B cell (primary cell): ENCODE measurements at regions not wholly inside any gene's neighbourhood (a gene's known extent, or its start where the extent isn't known, plus 50 kb on each side); places are given as distances from the start of the nearest gene placed in this dataset.

Experiments
- ATAC-seq: fragments of 200-7000 bp; cut with Tn5 transposase; one replicate; pipeline ENCODE4 v1.10.0; 2021; ENCODE audit warnings: low read depth, mild to moderate bottlenecking, moderate number of reproducible peaks, moderate library complexity
- CTCF ChIA-PET: fragments of 350-600 bp; sonication (Branson Sonifier 250); formaldehyde crosslinking; loops from one replicate; lab custom pipeline; 2021; ENCODE audit warnings: antibody characterized with exemption, inconsistent platforms; lab: Charles Lee
- POLR2A ChIA-PET: fragments of 350-600 bp; sonication (Branson Sonifier 250); formaldehyde crosslinking; loops from one replicate; lab custom pipeline; 2021; ENCODE audit warnings: antibody characterized with exemption; lab: Charles Lee
- DNase-seq: peaks from one replicate; pipeline ENCODE4 v3.0.0; 2013
- H2AFZ ChIP-seq: 2 replicates; pipeline ENCODE4 v1.6.1; 2012; ENCODE audit warnings: mild to moderate bottlenecking, low read depth, low read length; ENCODE audit not compliant: insufficient read depth, poor library complexity, severe bottlenecking
- H3K27ac ChIP-seq, 2 donors: 1 replicate in 1 of 2; 2 replicates in 1 of 2; pipeline ENCODE4 v1.5.1; 2012 to 2013; ENCODE audit warnings: low read length in 2 of 2, mild to moderate bottlenecking in 2 of 2, moderate library complexity in 1 of 2
- H3K27me3 ChIP-seq, 4 experiments: fragments of 200-600 bp in 1 of 4; sonication (generic) in 1 of 4; replicated peaks in 1 of 4; 1 replicate in 2 of 4; 2 replicates in 2 of 4; pipeline versions ENCODE4 v1.6.1 to v1.7.0; 2013 to 2016; ENCODE audit warnings: low read length in 3 of 4, mild to moderate bottlenecking in 2 of 4, mixed read lengths in 1 of 4, moderate library complexity in 1 of 4; ENCODE audit not compliant: insufficient read depth in 4 of 4, control insufficient read depth in 3 of 4; ENCODE audit errors: control extremely low read depth in 1 of 4
- H3K36me3 ChIP-seq, 2 experiments: replicated peaks in 1 of 2; 1 replicate in 1 of 2; 2 replicates in 1 of 2; pipeline versions ENCODE4 v1.6.1 to v1.7.1; 2013; ENCODE audit warnings: low read length in 1 of 2; ENCODE audit not compliant: insufficient read depth in 2 of 2, control insufficient read depth in 1 of 2; ENCODE audit errors: control extremely low read depth in 1 of 2, extremely low read depth in 1 of 2
- H3K4me1 ChIP-seq, 2 donors: fragments of 200-600 bp in 1 of 2; sonication (generic) in 1 of 2; 1 replicate in 1 of 2; 2 replicates in 1 of 2; pipeline versions ENCODE4 v1.5.1 to v1.6.1; 2013 to 2017; ENCODE audit warnings: low read length in 2 of 2; ENCODE audit not compliant: control insufficient read depth in 2 of 2, insufficient read depth in 2 of 2
- H3K4me2 ChIP-seq: replicated peaks from 2 replicates; pipeline ENCODE3; 2012; ENCODE audit warnings: mild to moderate bottlenecking, low read depth, low read length; ENCODE audit not compliant: poor library complexity, severe bottlenecking
- H3K4me3 ChIP-seq, 5 experiments: fragments of 200-600 bp in 1 of 5; sonication (generic) in 1 of 5; 1 replicate in 3 of 5; 2 replicates in 2 of 5; pipeline versions ENCODE4 v1.5.1 to v1.7.0; 2011 to 2016; ENCODE audit warnings: low read length in 4 of 5, mild to moderate bottlenecking in 4 of 5, low read depth in 2 of 5, control low read depth in 1 of 5, moderate library complexity in 1 of 5; ENCODE audit not compliant: insufficient read depth in 1 of 5; ENCODE audit errors: control extremely low read depth in 1 of 5, extremely low read depth in 1 of 5
- H3K79me2 ChIP-seq: fragments of 200-600 bp; sonication (generic); one replicate; pipeline ENCODE4 v1.6.0; 2016; ENCODE audit warnings: low read length; ENCODE audit not compliant: control insufficient read depth, insufficient read depth
- H3K9ac ChIP-seq: fragments of 200-600 bp; sonication (generic); 2 replicates; pipeline ENCODE4 v1.6.1; 2017; ENCODE audit warnings: mild to moderate bottlenecking, low read length, moderate library complexity
- H3K9me3 ChIP-seq, 3 donors: one replicate each; pipeline versions ENCODE4 v1.6.1 to v1.7.1; 2013; ENCODE audit warnings: low read length in 2 of 3; ENCODE audit not compliant: control insufficient read depth in 2 of 3, insufficient read depth in 1 of 3; ENCODE audit errors: control extremely low read depth in 1 of 3
- H4K20me1 ChIP-seq: 2 replicates; pipeline ENCODE4 v1.6.0; 2012; ENCODE audit warnings: mild to moderate bottlenecking, low read length; ENCODE audit not compliant: insufficient read depth, control insufficient read depth, poor library complexity, severe bottlenecking
- H3K27ac Mint-ChIP-seq: one replicate; pipeline ENCODE4 v1.8.0; 2021; ENCODE audit warnings: mixed read lengths
- H3K27me3 Mint-ChIP-seq: one replicate; pipeline ENCODE4 v1.8.0; 2021; ENCODE audit warnings: mixed read lengths
- H3K4me1 Mint-ChIP-seq: one replicate; pipeline ENCODE4 v1.8.0; 2021; ENCODE audit warnings: mixed read lengths
- H3K4me3 Mint-ChIP-seq: one replicate; pipeline ENCODE4 v1.8.0; 2021; ENCODE audit warnings: mixed read lengths
- H3K9me3 Mint-ChIP-seq: one replicate; pipeline ENCODE4 v1.8.0; 2022; ENCODE audit warnings: mixed read lengths; ENCODE audit not compliant: insufficient read depth
- CTCF ChIP-seq: fragments of 200-600 bp; IDR thresholded peaks from one replicate; pipeline ENCODE4 v1.8.0; 2022; ENCODE audit warnings: antibody characterized with exemption, mild to moderate bottlenecking
- EZH2 ChIP-seq: IDR thresholded peaks from 2 replicates; pipeline ENCODE4 v1.6.1; 2012; ENCODE audit warnings: borderline replicate concordance, low read depth, mild to moderate bottlenecking, moderate library complexity, low read length; ENCODE audit not compliant: insufficient read depth, poor library complexity, severe bottlenecking
- WGBS: methylation state at CpG from one replicate; pipeline ENCODE4 v1.1.5; 2013; ENCODE audit warnings: missing lambda C conversion rate; ENCODE audit not compliant: insufficient coverage; 5-methylcytosine and 5-hydroxymethylcytosine counted together
- intact Hi-C: fragments of 100-400 bp; cut with micrococcal nuclease; formaldehyde crosslinking; loops from one replicate; pipeline ENCODE4 v1.10.0; 2022

- Histone ChIP-seq H3K9me3 (no peaks in the 10 kb centered on the region), H3K4me2 (no peak overlapping the region), H4K20me1 (no peaks in the 10 kb centered on the region), H3K27ac (no peak overlapping the region), H3K79me2 (no peaks in the 10 kb centered on the region), H3K4me3 (no peak overlapping the region), H3K4me1 (no peaks in the 10 kb centered on the region), H3K36me3 (no peaks in the 10 kb centered on the region), H2AFZ (no peak overlapping the region), H3K9ac (no peak overlapping the region), H3K27me3 (no peaks in the 10 kb centered on the region)
- no peak for DNase-seq
- no peak for TF ChIP-seq EZH2
- TF ChIP-seq CTCF = no peak
- no CpG with 5 or more reads among the region's 2 CpGs for WGBS
- CTCF ChIA-PET = no interaction called here
- no peak for ATAC-seq
- POLR2A ChIA-PET = no interaction called here
- H3K4me1 Mint-ChIP-seq = no peaks in the 10 kb centered on the region
- H3K4me3 Mint-ChIP-seq = no peak overlapping the region
- H3K9me3 Mint-ChIP-seq = no peaks in the 10 kb centered on the region
- H3K27me3 Mint-ChIP-seq = no peaks in the 10 kb centered on the region
- no peak overlapping the region for H3K27ac Mint-ChIP-seq
- intact Hi-C loops = no loop called here
Measured at GRCh38 chr18:41687138-41687537, 267.9 kb upstream of the PIK3C3 start.

GRCh38 chr18:41681138-41681880, 273.7 kb upstream of the PIK3C3 start:
- H3K4me1 Mint-ChIP-seq = no peaks in the 10 kb centered on the region
- no peak overlapping the region for H3K9ac ChIP-seq
- no peaks in the 10 kb centered on the region for H3K4me1 ChIP-seq
- TF ChIP-seq EZH2 = no peak
- no peak for TF ChIP-seq CTCF
- peaks cover 2% of the 10 kb centered on the region for H3K9me3 Mint-ChIP-seq
- no peaks in the 10 kb centered on the region for H3K27me3 Mint-ChIP-seq
- POLR2A ChIA-PET = no interaction called here
- no peaks in the 10 kb centered on the region for H4K20me1 ChIP-seq
- H3K9me3 ChIP-seq = no peaks in the 10 kb centered on the region
- H3K36me3 ChIP-seq = no peaks in the 10 kb centered on the region
- CTCF ChIA-PET = no interaction called here
- WGBS = 96% methylated on average over 5 of the region's 8 CpGs
- H3K27me3 ChIP-seq = no peaks in the 10 kb centered on the region
- ATAC-seq (no peak), DNase-seq (no peak)
- no peak overlapping the region for H3K4me2 ChIP-seq
- H3K4me3 ChIP-seq = no peak overlapping the region
- H3K27ac ChIP-seq = no peak overlapping the region
- no peak overlapping the region for H3K4me3 Mint-ChIP-seq
- intact Hi-C loops = no loop called here
- H3K79me2 ChIP-seq = no peaks in the 10 kb centered on the region
- no peak overlapping the region for H3K27ac Mint-ChIP-seq
- no peak overlapping the region for H2AFZ ChIP-seq
